GM12865 (cell line): ENCODE measurements at regions not wholly inside any gene's neighbourhood (a gene's known extent, or its start where the extent isn't known, plus 50 kb on each side); places are given as distances from the start of the nearest gene placed in this dataset.

Source experiments
- DNase-seq: peaks from one replicate; pipeline ENCODE4 v3.0.0; 2010; ENCODE audit warnings: low read depth
- H3K4me3 ChIP-seq: 2 replicates; pipeline ENCODE4 v1.5.1; 2011; ENCODE audit warnings: mild to moderate bottlenecking, low read depth, low read length, control low read depth
- CTCF ChIP-seq: IDR thresholded peaks from 2 replicates; pipeline ENCODE4 v1.5.1; 2011; ENCODE audit warnings: low read length, control low read depth, low read depth, inconsistent platforms; ENCODE audit not compliant: insufficient read depth; ENCODE audit errors: missing control alignments

DNA sequence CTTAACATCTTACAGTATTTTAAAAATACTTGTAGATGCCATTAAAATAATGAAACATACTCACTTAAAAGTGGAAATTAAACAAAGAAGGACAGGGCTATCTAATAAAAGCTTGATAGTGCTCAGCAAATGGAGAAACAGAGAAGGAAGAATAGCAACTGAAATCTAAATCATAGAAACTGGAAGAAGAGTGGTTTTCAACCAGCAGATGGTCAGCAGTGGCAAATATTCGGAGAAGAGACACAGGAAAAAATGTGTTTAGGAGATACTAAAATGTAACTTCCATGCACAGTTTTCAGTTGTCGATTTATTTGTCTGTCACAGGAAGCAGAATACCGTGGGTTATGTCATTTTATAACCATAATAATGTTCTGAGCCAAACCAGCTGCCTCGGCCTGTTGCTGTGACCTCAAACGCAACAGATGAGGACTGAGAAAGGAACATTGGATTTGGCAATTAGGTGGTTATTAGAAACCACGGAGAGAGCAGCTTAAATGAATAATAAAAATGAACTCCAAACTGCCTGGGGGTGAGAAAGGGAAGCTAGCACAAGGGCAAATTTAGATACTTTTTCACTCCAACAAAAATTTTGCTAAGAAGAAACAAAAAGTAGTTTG is 246.6 kb upstream of the KCNMB2 start:
- TF ChIP-seq CTCF = no peak
- H3K4me3 ChIP-seq = no peak overlapping the region
- peak; percentile 41 for DNase-seq

GRCh38 chr3:178291574-178292370 is 244.5 kb upstream of the KCNMB2 start:
- TF ChIP-seq CTCF = no peak
- H3K4me3 ChIP-seq = no peak overlapping the region
- no peak for DNase-seq

DNA sequence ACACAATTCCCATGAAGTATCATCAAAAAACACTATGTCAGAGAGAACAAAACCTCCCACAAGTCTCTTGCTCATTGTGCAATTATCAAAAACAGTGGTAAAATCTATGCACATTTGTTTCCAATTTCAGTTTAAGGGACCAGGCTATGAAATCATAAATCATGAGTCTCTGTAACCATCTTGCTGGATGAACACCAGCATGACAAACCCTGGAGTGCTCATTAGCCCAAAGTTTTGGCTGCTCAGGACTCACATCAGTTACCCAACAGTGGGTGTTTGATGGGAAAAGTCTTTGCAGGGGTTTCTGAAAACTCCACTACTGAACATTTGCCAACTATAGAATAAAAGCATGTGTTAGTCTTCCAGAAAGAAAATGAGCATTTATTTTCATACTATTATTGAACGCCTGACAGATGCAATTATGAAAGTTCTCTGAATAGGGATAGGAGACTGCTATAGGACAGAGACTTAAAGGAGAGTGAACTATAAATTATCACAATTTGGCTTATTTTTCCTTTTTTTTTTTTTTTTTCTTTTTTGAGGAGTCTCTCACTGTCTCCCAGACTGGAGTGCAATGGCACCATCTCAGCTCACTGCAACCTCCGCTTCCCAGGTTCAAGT is 240.8 kb upstream of the KCNMB2 start:
- DNase-seq = no peak
- no peak for TF ChIP-seq CTCF
- H3K4me3 ChIP-seq = no peak overlapping the region

- DNase-seq = no peak
- no peak overlapping the region for H3K4me3 ChIP-seq
- TF ChIP-seq CTCF = no peak
Observed at GRCh38 chr3:178297199-178297598, 239.0 kb upstream of the KCNMB2 start.

GRCh38 chr3:178297740-178298139 is 238.5 kb upstream of the KCNMB2 start:
- DNase-seq = no peak
- no peak for TF ChIP-seq CTCF
- H3K4me3 ChIP-seq = no peak overlapping the region

- no peak for DNase-seq
- no peak for TF ChIP-seq CTCF
- no peak overlapping the region for H3K4me3 ChIP-seq
Observed at GRCh38 chr3:178300441-178300959, 235.7 kb upstream of the KCNMB2 start.
